ENCODE measurements at regions not wholly inside any gene's neighbourhood (a gene's known extent, or its start where the extent isn't known, plus 50 kb on each side); places are given as distances from the start of the nearest gene placed in this dataset.

- no peak for TF ChIP-seq CTCF (IDR thresholded peaks at IDR 0.05 in 2 of 3, conservative IDR thresholded peaks at IDR 0.05 in 1 of 3; ENCODE audit: borderline replicate concordance in 1 of 3, insufficient read depth in 1 of 3, low read depth in 2 of 3, low read length in 2 of 3)
- no peak for TF ChIP-seq JUND (IDR thresholded peaks at IDR 0.05)
- no peak for TF ChIP-seq SIN3A (IDR thresholded peaks at IDR 0.05; ENCODE audit: low read depth)
- no peak for TF ChIP-seq ZBTB33 (IDR thresholded peaks at IDR 0.05; ENCODE audit: extremely low read depth, insufficient replicate concordance, low read length)
- no peak for TF ChIP-seq TCF7L2 (IDR thresholded peaks at IDR 0.05; ENCODE audit: borderline replicate concordance, extremely low read depth, insufficient read depth, insufficient read length)
- no peak for TF ChIP-seq RAD21 (IDR thresholded peaks at IDR 0.05; ENCODE audit: low read depth)
- no peak for TF ChIP-seq EZH2 (IDR thresholded peaks at IDR 0.05)
- TF ChIP-seq POLR2AphosphoS5 (IDR thresholded peaks at IDR 0.05; ENCODE audit: low read depth, low read length): no peak
- no peak for TF ChIP-seq ZNF274 (IDR thresholded peaks at IDR 0.05; ENCODE audit: low read depth, low read length)
- no peak for TF ChIP-seq POLR2A (IDR thresholded peaks at IDR 0.05; ENCODE audit: borderline replicate concordance, extremely low read depth, insufficient read depth, insufficient read length)
- no peak for TF ChIP-seq EZH2phosphoT487 (IDR thresholded peaks at IDR 0.05; ENCODE audit: borderline replicate concordance)
- no peak for TF ChIP-seq CEBPB (IDR thresholded peaks at IDR 0.05; ENCODE audit: low read depth)
These were observed 344.9 kb downstream of the EFNA5 start for GRCh38 chr5:107325866-107326265.

Measured in HCT116 (cell line).